ENCODE measurements at regions not wholly inside any gene's neighbourhood (a gene's known extent, or its start where the extent isn't known, plus 50 kb on each side); places are given as distances from the start of the nearest gene placed in this dataset.
"Not testable (repeated sequence)": the region's sequence is repeated elsewhere in the genome, so short reads cannot be mapped to it uniquely, and the experiment has no call there.

DNA sequence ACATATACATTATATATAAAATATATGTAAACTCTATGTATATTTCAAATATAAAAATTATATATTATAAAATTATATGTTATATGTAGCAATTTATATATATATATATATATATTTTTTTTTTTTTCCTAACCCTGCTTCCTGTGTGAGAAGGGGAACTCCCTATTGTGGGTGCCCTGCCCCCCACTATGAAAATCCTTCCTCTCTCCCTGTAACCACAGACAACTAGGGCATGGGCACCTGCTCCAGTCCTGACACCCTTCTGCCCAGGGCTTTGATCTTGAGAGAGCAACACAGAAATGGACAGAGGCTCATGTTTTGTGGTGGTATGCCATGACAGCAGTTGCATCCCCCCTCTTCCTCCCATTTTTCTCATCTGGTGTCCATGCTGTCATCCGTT is 148.7 kb upstream of the IL12B start:
- no peak overlapping the region for H3K27ac Mint-ChIP-seq
- intact Hi-C loops (cut with DNase I, micrococcal nuclease): no loop called here
- CTCF ChIA-PET: interaction anchor here (0.6 kb wide), 1 partner anchor 17 kb away, joined by 3 read pairs; no protein-coding TSS in a partner anchor
- POLR2A ChIA-PET: interaction anchor here (0.9 kb wide), 1 partner anchor 11 kb away, joined by 3 read pairs; no protein-coding TSS in a partner anchor
- peaks cover 10% of the 10 kb centered on the region for H3K4me1 Mint-ChIP-seq
- peaks cover 16% of the 10 kb centered on the region for H3K9me3 Mint-ChIP-seq (ENCODE audit: low read depth)
- H3K36me3 Mint-ChIP-seq (ENCODE audit: low read depth): peaks cover 1% of the 10 kb centered on the region
- H3K27me3 Mint-ChIP-seq: peaks cover 2% of the 10 kb centered on the region
- no peak for ATAC-seq
- no peak overlapping the region for H3K4me3 Mint-ChIP-seq
- no peak for DNase-seq

DNA sequence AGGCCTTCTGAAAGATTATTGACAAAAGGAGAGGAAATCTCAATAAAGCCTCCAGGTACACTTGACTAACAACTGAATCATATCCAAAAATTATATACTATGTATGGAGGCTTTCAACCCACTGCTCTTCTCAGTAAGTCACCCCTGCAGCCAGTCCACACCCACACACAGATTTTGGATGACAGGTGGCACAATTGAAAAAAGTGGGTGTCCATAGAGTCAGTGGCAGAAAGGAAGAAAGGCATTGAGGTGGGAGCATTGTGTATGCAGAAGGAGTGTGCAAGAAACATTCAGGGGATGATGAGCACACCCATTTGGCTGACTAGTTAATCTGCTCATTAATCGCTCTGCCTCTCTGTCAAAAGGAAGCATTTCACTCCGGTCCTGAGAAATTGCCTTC is 150.6 kb upstream of the IL12B start:
- no peak for ATAC-seq
- POLR2A ChIA-PET: no interaction called here
- no peaks in the 10 kb centered on the region for H3K36me3 Mint-ChIP-seq (ENCODE audit: low read depth)
- no peak overlapping the region for H3K27ac Mint-ChIP-seq
- CTCF ChIA-PET: interaction anchor here (0.8 kb wide), 1 partner anchor 324 kb away, joined by 3 read pairs; no protein-coding TSS in a partner anchor
- H3K4me3 Mint-ChIP-seq: no peak overlapping the region
- peaks cover 10% of the 10 kb centered on the region for H3K4me1 Mint-ChIP-seq
- intact Hi-C loops (cut with DNase I, micrococcal nuclease): no loop called here
- no peaks in the 10 kb centered on the region for H3K27me3 Mint-ChIP-seq
- no peak for DNase-seq
- peaks cover 1% of the 10 kb centered on the region for H3K9me3 Mint-ChIP-seq (ENCODE audit: low read depth)

DNA sequence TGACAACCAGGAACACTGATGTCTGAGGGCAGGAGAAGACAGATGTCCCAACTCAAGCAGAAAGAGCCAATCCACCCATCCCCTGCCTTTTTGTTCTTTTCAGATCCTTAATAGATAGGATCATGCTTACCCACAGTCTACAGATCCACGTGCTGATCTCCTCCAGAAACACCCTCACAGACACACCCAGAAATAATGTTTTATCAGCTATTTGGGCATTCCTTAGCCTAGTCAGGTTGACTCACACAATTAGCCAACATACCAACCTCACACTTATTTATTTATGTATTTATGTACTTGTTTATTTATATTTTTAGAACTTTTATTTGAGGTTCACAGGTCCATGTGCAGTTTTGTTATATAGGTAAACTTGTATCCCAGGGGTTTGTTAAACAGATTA is 151.5 kb upstream of the IL12B start:
- POLR2A ChIA-PET: no interaction called here
- CTCF ChIA-PET: interaction anchor here (1.4 kb wide), 1 partner anchor 13 kb away, joined by 4 read pairs; no protein-coding TSS in a partner anchor
- ATAC-seq: no peak
- no peak for DNase-seq
- peaks cover 10% of the 10 kb centered on the region for H3K4me1 Mint-ChIP-seq
- intact Hi-C loops (cut with DNase I, micrococcal nuclease): no loop called here
- H3K27me3 Mint-ChIP-seq: no peaks in the 10 kb centered on the region
- H3K9me3 Mint-ChIP-seq (ENCODE audit: low read depth): no peaks in the 10 kb centered on the region
- no peaks in the 10 kb centered on the region for H3K36me3 Mint-ChIP-seq (ENCODE audit: low read depth)
- no peak overlapping the region for H3K27ac Mint-ChIP-seq
- H3K4me3 Mint-ChIP-seq: no peak overlapping the region

DNA sequence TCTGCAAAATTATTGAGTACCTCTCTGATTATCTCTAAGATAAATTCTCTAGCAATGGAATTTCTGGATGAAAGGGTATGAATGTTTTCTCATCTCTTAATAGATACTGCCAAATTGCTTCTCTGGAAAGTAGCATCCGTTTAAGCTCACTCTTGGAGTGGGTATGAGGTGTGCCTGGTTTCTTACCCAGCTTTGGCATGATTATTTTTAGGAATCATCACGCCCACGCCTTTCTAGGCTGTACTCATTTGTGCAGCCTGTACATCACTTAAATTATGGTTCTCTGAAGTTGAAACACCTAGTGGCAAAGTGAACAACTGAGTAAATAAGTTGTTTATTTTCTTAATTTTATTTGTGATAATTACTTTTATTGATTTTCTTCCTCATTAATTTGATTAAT is 156.5 kb upstream of the IL12B start:
- no peak overlapping the region for H3K27ac Mint-ChIP-seq

DNA sequence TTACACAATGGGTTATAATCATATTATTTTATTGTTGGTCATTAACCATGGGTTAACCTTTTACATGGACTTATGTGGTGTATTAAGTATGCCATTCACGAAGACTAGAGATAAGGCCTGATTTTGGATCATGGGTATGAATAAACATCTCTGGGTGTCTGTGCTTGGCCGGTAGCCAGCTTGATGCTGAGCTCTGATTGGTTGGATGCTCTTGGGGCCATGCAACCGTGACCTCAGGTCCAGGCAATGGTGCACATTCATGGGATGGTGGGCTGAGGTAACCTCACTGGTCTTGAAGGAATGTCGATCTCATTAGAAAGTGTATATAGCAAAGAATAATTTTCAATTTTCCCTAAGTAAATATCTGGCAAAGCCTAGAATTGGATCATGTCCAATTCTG is 158.2 kb upstream of the IL12B start:
- Mint-ChIP-seq H3K27ac (no peak overlapping the region), H3K4me1 (no peaks in the 10 kb centered on the region), H3K4me3 (no peak overlapping the region), H3K36me3 (ENCODE audit: low read depth) (no peaks in the 10 kb centered on the region), H3K27me3 (no peaks in the 10 kb centered on the region), H3K9me3 (ENCODE audit: low read depth) (no peaks in the 10 kb centered on the region)
- no peak for DNase-seq
- no peak for ATAC-seq
- intact Hi-C loops (cut with DNase I, micrococcal nuclease): no loop called here
- ChIA-PET CTCF (interaction anchor here (2.0 kb wide), 1 partner anchor 27 kb away, joined by 5 read pairs; no protein-coding TSS in a partner anchor), POLR2A (no interaction called here)

More for the DNA sequence above, 156.5 kb upstream of the IL12B start:
- ATAC-seq (no peak), DNase-seq (no peak)
- no peaks in the 10 kb centered on the region for H3K4me1 Mint-ChIP-seq
- intact Hi-C loops (cut with DNase I, micrococcal nuclease): no loop called here
- H3K4me3 Mint-ChIP-seq: no peak overlapping the region
- H3K9me3 Mint-ChIP-seq (ENCODE audit: low read depth): no peaks in the 10 kb centered on the region
- H3K27me3 Mint-ChIP-seq: no peaks in the 10 kb centered on the region
- H3K36me3 Mint-ChIP-seq (ENCODE audit: low read depth): no peaks in the 10 kb centered on the region
- ChIA-PET CTCF (no interaction called here), POLR2A (no interaction called here)

DNA sequence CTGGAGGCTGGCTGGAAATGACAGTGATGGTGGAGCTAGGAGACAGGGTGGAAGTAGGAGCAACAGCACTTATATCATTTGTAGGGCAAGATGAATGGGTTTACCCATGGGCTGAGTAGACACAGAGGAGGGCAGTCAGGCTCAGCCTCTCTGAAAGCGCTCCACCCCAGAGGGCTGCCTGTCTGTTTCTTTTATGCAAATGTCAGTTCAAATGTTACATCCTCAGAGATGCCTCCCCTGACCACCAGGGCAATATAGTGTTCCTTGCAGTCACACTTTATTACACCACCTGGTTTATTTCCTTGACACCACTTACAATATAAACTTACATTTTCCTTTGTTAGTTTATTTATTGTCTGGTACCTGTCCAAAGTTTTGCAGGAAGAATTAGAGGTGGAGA is 159.5 kb upstream of the IL12B start:
- H3K27ac Mint-ChIP-seq: no peak overlapping the region
- H3K4me3 Mint-ChIP-seq: no peak overlapping the region
- POLR2A ChIA-PET: interaction anchor here (1.0 kb wide), 1 partner anchor 11 kb away, joined by 3 read pairs; no protein-coding TSS in a partner anchor
- intact Hi-C loops (cut with DNase I, micrococcal nuclease): no loop called here
- H3K9me3 Mint-ChIP-seq (ENCODE audit: low read depth): no peaks in the 10 kb centered on the region
- CTCF ChIA-PET: interaction anchor here (2.0 kb wide), 1 partner anchor 26 kb away, joined by 5 read pairs; no protein-coding TSS in a partner anchor
- H3K4me1 Mint-ChIP-seq: no peaks in the 10 kb centered on the region
- H3K27me3 Mint-ChIP-seq: peaks cover 7% of the 10 kb centered on the region
- DNase-seq: no peak
- ATAC-seq: no peak
- H3K36me3 Mint-ChIP-seq (ENCODE audit: low read depth): no peaks in the 10 kb centered on the region

DNA sequence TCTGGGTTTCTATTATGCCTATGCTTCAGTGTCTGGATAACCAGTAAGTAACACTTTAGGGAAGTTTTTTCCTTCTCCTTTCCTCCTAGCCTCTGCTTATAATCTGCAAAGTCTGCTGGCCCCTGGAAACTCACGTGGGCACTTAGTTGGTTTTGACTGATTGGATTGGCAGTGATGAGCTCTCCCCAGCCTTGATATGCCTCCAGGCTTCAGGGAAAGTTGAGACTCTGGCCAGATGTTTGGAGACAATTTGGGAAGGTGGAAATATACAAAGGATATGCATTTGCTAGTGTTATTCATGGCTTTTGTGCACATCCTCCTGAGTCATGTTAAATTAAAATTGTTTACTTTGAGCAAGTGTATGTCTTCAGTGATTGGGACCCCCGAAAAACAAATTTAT is 160.2 kb upstream of the IL12B start:
- Mint-ChIP-seq H3K9me3 (ENCODE audit: low read depth) (no peaks in the 10 kb centered on the region), H3K4me3 (no peak overlapping the region), H3K27ac (no peak overlapping the region), H3K27me3 (peaks cover 10% of the 10 kb centered on the region), H3K36me3 (ENCODE audit: low read depth) (no peaks in the 10 kb centered on the region), H3K4me1 (no peaks in the 10 kb centered on the region)
- DNase-seq: no peak
- ChIA-PET CTCF (interaction anchor here (2.0 kb wide), 1 partner anchor 25 kb away, joined by 5 read pairs; no protein-coding TSS in a partner anchor), POLR2A (no interaction called here)
- intact Hi-C loops (cut with DNase I, micrococcal nuclease): no loop called here
- ATAC-seq: no peak

DNA sequence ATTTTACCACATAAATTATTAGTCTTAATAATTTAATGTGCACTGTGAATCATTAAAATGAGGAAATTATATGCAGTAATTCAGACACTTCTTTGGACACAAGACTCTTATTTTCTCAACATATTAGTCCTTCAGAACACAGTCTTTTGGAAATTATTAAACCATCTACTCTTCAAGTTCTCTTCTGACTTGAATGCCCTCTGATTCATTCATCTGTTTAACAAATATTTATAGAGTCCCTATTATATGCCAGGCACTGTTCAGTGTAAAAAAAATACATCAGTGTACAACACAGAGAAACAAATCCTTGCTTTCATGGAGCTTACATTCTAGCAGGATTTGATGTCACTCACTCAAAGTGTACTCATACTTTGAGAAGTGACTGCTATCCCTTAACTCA is 163.4 kb upstream of the IL12B start:
- ATAC-seq (no peak), DNase-seq (no peak)
- ChIA-PET POLR2A (no interaction called here), CTCF (no interaction called here)
- Mint-ChIP-seq H3K27me3 (peaks cover 10% of the 10 kb centered on the region), H3K36me3 (ENCODE audit: low read depth) (no peaks in the 10 kb centered on the region), H3K4me1 (no peaks in the 10 kb centered on the region), H3K9me3 (ENCODE audit: low read depth) (no peaks in the 10 kb centered on the region), H3K4me3 (no peak overlapping the region), H3K27ac (no peak overlapping the region)
- intact Hi-C loops (cut with DNase I, micrococcal nuclease): no loop called here

DNA sequence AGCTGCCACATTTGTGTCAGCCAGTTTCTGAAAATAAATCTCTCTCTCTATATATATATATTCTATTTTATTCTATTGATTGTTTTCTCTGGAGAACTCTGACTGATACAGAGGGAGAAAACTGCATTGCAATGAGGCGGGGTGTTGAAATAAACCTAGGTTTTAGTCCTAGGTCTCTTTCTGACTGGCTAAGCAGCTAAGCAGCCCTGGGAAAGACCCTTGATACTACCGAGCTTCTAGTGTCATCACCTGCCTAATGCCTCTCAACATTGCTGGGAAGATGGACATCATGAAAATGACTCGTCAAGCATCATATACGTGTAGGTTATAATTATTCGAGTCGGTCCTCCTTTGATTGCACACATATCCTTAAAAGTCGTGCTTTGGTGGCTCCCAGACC is 166.5 kb upstream of the IL12B start:
- no peak for DNase-seq
- H3K4me3 Mint-ChIP-seq: no peak overlapping the region
- ATAC-seq: no peak
- POLR2A ChIA-PET: no interaction called here
- peaks cover 10% of the 10 kb centered on the region for H3K27me3 Mint-ChIP-seq
- H3K27ac Mint-ChIP-seq: no peak overlapping the region
- H3K4me1 Mint-ChIP-seq: no peaks in the 10 kb centered on the region
- CTCF ChIA-PET: no interaction called here
- no peaks in the 10 kb centered on the region for H3K36me3 Mint-ChIP-seq (ENCODE audit: low read depth)
- no peaks in the 10 kb centered on the region for H3K9me3 Mint-ChIP-seq (ENCODE audit: low read depth)
- intact Hi-C loops (cut with DNase I, micrococcal nuclease): no loop called here

DNA sequence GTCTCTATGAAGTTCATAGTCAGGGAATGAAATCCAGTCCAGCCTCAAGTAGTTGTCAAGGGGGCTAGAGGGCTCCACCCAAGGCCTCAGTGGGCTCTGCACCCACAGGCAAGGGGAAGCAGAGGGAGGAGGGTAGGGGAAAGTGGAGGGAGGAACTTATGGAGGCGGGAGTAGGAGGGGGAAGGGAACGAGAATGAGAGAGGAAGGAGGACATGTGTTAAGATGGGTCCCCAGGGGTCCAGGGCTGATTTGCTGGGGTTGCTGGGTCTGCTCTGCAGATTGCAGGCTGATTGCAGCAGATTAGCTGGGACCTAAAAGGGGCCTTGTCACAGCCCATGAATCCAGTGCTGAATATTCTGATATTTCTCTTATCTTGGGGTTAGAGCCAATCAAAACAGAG is 166.9 kb upstream of the IL12B start:
- ChIA-PET POLR2A (no interaction called here), CTCF (no interaction called here)
- no peak for ATAC-seq
- intact Hi-C loops (cut with DNase I, micrococcal nuclease): no loop called here
- H3K9me3 Mint-ChIP-seq (ENCODE audit: low read depth): peaks cover 1% of the 10 kb centered on the region
- no peak overlapping the region for H3K4me3 Mint-ChIP-seq
- H3K27me3 Mint-ChIP-seq: peaks cover 10% of the 10 kb centered on the region
- H3K27ac Mint-ChIP-seq: no peak overlapping the region
- H3K4me1 Mint-ChIP-seq: no peaks in the 10 kb centered on the region
- no peaks in the 10 kb centered on the region for H3K36me3 Mint-ChIP-seq (ENCODE audit: low read depth)
- no peak for DNase-seq

DNA sequence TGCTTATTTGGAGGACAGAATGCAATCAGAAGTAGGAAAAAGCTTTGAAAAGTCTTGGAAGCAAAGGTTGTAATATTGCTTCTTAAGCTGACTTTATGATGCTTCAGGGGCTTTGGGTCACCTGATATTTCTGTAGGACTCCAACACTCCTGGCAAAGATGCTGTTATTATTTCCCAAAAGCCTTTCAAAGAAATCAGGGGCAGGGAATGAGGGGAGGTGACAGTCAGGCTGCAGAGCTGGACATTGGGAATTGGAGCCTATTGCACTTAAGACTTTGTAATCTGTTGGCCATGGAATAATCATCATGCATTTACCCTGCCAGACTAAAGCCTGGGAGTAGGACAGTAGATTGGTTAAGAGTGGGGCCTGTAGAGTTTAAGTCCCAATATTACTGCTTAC is 168.3 kb upstream of the IL12B start:
- H3K9me3 Mint-ChIP-seq (ENCODE audit: low read depth): peaks cover 2% of the 10 kb centered on the region
- no peaks in the 10 kb centered on the region for H3K4me1 Mint-ChIP-seq
- H3K36me3 Mint-ChIP-seq (ENCODE audit: low read depth): no peaks in the 10 kb centered on the region
- H3K27ac Mint-ChIP-seq: no peak overlapping the region
- no peak overlapping the region for H3K4me3 Mint-ChIP-seq
- intact Hi-C loops (cut with DNase I, micrococcal nuclease): no loop called here
- no peak for ATAC-seq
- POLR2A ChIA-PET: no interaction called here
- peaks cover 10% of the 10 kb centered on the region for H3K27me3 Mint-ChIP-seq
- no peak for DNase-seq
- CTCF ChIA-PET: no interaction called here

DNA sequence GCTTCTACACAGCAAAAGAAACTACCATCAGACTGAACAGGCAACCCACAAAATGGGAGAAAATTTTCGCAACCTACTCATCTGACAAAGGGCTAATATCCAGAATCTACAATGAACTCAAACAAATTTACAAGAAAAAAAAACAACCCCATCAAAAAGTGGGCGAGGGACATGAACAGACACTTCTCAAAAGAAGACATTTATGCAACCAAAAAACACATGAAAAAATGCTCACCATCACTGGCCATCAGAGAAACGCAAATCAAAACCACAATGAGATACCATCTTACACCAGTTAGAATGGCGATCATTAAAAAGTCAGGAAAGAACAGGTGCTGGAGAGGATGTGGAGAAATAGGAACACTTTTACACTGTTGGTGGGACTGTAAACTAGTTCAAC is 171.8 kb upstream of the IL12B start:
- POLR2A ChIA-PET; CTCF ChIA-PET; H3K4me3 Mint-ChIP-seq; H3K27ac Mint-ChIP-seq; ATAC-seq; H3K9me3 Mint-ChIP-seq (ENCODE audit: low read depth); H3K36me3 Mint-ChIP-seq (ENCODE audit: low read depth); H3K4me1 Mint-ChIP-seq; H3K27me3 Mint-ChIP-seq; DNase-seq; intact Hi-C loops (cut with DNase I, micrococcal nuclease): not testable (repeated sequence)

DNA sequence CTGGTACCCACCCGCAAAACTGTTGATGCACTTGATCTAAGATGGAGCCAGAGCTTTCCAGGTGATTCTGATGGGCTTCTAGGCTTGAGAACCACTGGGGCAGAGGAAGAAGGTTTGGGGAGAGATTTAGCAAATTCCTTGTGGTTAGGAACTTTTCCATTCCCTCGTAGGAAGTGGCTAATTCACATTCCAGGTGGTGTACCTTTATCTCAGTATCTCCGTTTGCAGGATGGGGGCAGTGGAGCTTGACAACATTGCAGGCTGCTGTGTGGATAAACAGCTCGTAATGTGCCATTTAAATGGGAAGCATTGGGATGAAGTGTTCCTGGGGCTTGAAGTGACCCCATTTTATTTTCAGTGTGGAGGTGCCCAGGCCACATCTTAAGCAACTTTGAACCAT is 172.9 kb upstream of the IL12B start:
- DNase-seq: no peak
- Mint-ChIP-seq H3K36me3 (ENCODE audit: low read depth) (no peaks in the 10 kb centered on the region), H3K4me1 (no peaks in the 10 kb centered on the region), H3K27me3 (no peaks in the 10 kb centered on the region), H3K4me3 (no peak overlapping the region), H3K9me3 (ENCODE audit: low read depth) (peaks cover 2% of the 10 kb centered on the region), H3K27ac (no peak overlapping the region)
- intact Hi-C loops (cut with DNase I, micrococcal nuclease): no loop called here
- POLR2A ChIA-PET: no interaction called here
- no peak for ATAC-seq
- CTCF ChIA-PET: no interaction called here

Measured in activated CD4-positive, alpha-beta T cell treated with anti-CD3 and anti-CD28 coated beads for 36 hours (primary cell).